Naive thymus-derived CD8-positive, alpha-beta T cell (primary cell): ENCODE measurements at regions not wholly inside any gene's neighbourhood (a gene's known extent, or its start where the extent isn't known, plus 50 kb on each side); places are given as distances from the start of the nearest gene placed in this dataset.

ENCODE experiments used
- ATAC-seq, 2 donors: fragments of 150-1000 bp; cut with Tn5 transposase in 1 of 2; sonication (Bioruptor Pico), chemical (Tn5 transposase) in 1 of 2; 1 replicate in 1 of 2; 2 replicates in 1 of 2; pipeline ENCODE4 v1.10.0; 2021; ENCODE audit warnings: mild to moderate bottlenecking in 2 of 2, moderate library complexity in 2 of 2
- POLR2A ChIA-PET: fragments of 350-600 bp; sonication (Branson Sonifier 250); formaldehyde crosslinking; loops from one replicate; lab custom pipeline; 2021; ENCODE audit warnings: antibody characterized with exemption; lab: Charles Lee
- DNase-seq, 10 donors: peaks; one replicate each; pipeline versions ENCODE4 v3.0.0 to v3.0.0-alpha.2; 2020 to 2022
- H3K27ac Mint-ChIP-seq, 10 donors: one replicate each; pipeline ENCODE4 v1.8.0; 2020 to 2022; ENCODE audit warnings: mild to moderate bottlenecking in 10 of 10, mixed read lengths in 10 of 10, moderate library complexity in 4 of 10, inconsistent platforms in 1 of 10
- H3K27me3 Mint-ChIP-seq, 5 donors: one replicate each; pipeline ENCODE4 v1.8.0; 2021 to 2022; ENCODE audit warnings: mixed read lengths in 5 of 5
- H3K36me3 Mint-ChIP-seq, 3 donors: one replicate each; pipeline ENCODE4 v1.8.0; 2020 to 2022; ENCODE audit warnings: mixed read lengths in 3 of 3, mild to moderate bottlenecking in 2 of 3, inconsistent platforms in 1 of 3
- H3K4me1 Mint-ChIP-seq, 4 donors: one replicate each; pipeline ENCODE4 v1.8.0; 2021 to 2022; ENCODE audit warnings: mixed read lengths in 4 of 4
- H3K4me3 Mint-ChIP-seq, 10 donors: one replicate each; pipeline ENCODE4 v1.8.0; 2020 to 2022; ENCODE audit warnings: mild to moderate bottlenecking in 10 of 10, mixed read lengths in 10 of 10, moderate library complexity in 6 of 10, inconsistent platforms in 1 of 10
- H3K9me3 Mint-ChIP-seq, 9 donors: one replicate each; pipeline ENCODE4 v1.8.0; 2020 to 2022; ENCODE audit warnings: mixed read lengths in 9 of 9, mild to moderate bottlenecking in 3 of 9, inconsistent platforms in 1 of 9, moderate library complexity in 1 of 9

DNA sequence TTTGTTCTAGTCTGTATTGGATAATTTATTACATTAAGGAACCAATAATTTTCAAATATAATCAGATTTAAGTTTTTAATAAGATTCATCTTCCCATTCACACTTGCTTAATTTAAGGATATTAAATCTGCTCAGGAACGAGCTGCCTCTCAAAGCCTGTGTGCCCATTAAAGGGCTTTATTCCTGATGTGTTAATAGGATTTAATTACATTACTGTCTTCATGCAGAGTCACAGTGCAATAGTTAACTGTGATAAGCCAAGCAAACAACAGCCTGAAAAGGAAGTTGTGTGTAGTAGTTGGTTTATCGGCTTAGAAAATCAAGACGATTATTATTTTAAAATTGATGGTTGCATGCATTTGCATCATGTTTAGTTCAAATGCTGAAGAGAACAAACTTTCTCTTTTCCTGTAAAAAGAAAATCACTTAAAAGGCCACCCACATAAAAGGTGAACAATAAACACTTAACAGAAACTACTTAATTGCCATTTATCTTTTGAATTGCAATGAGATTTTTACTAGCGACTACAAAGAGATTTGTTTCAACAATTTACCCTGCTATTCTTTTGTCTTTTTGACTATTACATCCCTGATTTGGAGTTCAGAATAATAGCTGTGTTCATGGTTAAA, 174.6 kb downstream of the RWDD3 start:
- Mint-ChIP-seq H3K9me3 (peaks cover 0 to 7% (median 1%) of the 10 kb centered on the region in 9 donors), H3K4me3 (no peak overlapping the region), H3K27ac (no peak overlapping the region), H3K27me3 (peaks cover 1 to 46% (median 15%) of the 10 kb centered on the region in 5 donors), H3K4me1 (peaks cover 0 to 3% (median 0%) of the 10 kb centered on the region in 4 donors), H3K36me3 (peaks cover 0 to 1% (median under 1%) of the 10 kb centered on the region in 3 donors)
- no peak for ATAC-seq
- DNase-seq, result no peak
- POLR2A ChIA-PET, result no interaction called here

DNA sequence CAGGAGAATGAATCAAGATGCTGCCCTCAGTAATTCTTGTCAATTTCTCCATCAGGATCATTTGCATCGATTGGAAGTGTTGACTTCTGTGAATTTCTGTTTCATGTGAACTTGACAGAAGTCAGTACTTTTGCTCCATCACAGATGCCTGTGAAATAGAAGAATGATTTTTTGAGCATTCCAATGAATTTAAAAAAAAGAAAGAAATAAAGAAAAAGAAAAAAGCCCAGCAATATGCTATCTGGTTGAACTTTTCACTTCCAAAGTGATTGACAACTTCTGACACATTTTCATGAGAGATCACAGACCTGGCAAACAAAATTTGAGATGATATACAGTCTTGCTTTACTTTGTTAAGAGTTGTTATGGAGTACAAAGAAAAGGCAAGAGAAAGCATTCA, 175.3 kb downstream of the RWDD3 start:
- no peak overlapping the region for H3K4me3 Mint-ChIP-seq
- H3K36me3 Mint-ChIP-seq, result no peaks in the 10 kb centered on the region
- ATAC-seq (no peak), DNase-seq (no peak)
- H3K4me1 Mint-ChIP-seq, result peaks cover 0 to 3% (median 0%) of the 10 kb centered on the region in 4 donors
- POLR2A ChIA-PET, result no interaction called here
- H3K27me3 Mint-ChIP-seq, result peaks cover 1 to 46% (median 15%) of the 10 kb centered on the region in 5 donors
- no peak overlapping the region for H3K27ac Mint-ChIP-seq
- H3K9me3 Mint-ChIP-seq, result peaks cover 0 to 6% (median 0%) of the 10 kb centered on the region in 9 donors

DNA sequence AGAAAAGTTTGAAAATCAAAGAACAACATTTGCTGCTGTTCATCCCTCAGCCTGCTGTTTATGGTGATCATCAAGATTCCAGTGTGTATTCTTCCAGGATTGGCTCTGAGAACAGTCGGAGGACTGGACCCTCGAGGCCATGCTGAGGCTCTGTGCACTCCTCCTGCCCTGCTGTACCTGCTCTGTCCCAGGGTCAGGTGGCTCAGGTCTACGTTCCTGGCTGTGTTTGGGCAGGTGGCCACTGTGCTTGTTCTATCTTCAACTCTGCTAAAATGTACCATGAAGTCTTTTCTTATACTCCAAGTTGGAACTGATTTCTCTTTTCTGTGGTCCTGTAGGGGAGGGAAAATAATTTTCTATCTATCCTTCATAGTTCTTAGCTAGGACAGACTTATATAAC, 175.9 kb downstream of the RWDD3 start:
- Mint-ChIP-seq H3K4me1 (peaks cover 0 to 3% (median 0%) of the 10 kb centered on the region in 4 donors), H3K27me3 (peaks cover 1 to 46% (median 15%) of the 10 kb centered on the region in 5 donors), H3K4me3 (no peak overlapping the region), H3K9me3 (peaks cover 0 to 9% (median 1%) of the 10 kb centered on the region in 9 donors), H3K27ac (no peak overlapping the region), H3K36me3 (no peaks in the 10 kb centered on the region)
- ATAC-seq, result no peak
- DNase-seq, result no peak
- POLR2A ChIA-PET, result no interaction called here

DNA sequence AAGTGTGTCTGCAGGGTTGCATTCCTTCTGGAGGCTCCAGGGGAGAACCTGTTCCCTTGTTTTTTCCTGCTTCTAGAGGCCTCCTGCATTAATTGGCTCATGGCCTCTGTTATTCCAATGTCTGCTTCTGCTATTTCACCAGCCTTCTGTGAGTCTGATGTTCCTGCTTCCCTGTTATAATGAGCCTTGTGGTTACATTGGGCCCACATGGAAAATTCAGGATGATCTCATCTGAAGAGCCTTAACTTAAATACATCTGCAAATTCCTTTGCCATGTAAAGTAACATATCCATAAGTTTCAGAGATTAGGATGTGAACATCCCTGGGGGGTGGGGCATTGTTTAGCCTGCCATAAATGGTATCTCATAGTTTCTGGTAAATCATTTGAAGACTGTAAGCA, 181.1 kb downstream of the RWDD3 start:
- Mint-ChIP-seq H3K4me3 (no peak overlapping the region), H3K27me3 (peaks cover 0 to 21% (median 8%) of the 10 kb centered on the region in 5 donors), H3K27ac (no peak overlapping the region), H3K9me3 (peaks cover 0 to 14% (median 0%) of the 10 kb centered on the region in 9 donors), H3K36me3 (no peaks in the 10 kb centered on the region), H3K4me1 (no peaks in the 10 kb centered on the region)
- DNase-seq (no peak), ATAC-seq (no peak)
- POLR2A ChIA-PET, result no interaction called here

DNA sequence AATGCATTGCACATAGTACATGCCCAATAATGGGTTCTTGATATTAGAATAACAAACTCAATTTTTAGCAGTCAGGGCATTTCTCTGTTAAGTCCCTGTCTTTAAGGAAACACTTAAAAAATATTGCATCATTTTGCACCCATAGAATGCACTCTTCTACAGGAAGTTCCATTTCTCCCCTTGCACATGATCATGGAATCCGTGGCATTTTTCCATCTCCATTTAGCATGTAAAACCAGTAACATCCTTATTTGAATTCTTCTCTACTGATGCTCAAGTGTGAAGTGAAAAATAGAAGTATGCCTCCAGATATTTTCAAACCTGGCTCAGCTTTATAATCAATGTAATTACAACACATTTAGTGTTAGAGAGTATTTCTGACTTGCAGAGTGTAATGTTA, 192.8 kb downstream of the RWDD3 start:
- ATAC-seq (no peak), DNase-seq (no peak)
- POLR2A ChIA-PET, result no interaction called here
- Mint-ChIP-seq H3K9me3 (peaks cover 0 to 8% (median 2%) of the 10 kb centered on the region in 9 donors), H3K27me3 (peaks cover 0 to under 1% (median 0%) of the 10 kb centered on the region in 5 donors), H3K4me3 (no peak overlapping the region), H3K36me3 (no peaks in the 10 kb centered on the region), H3K27ac (no peak overlapping the region), H3K4me1 (no peaks in the 10 kb centered on the region)

DNA sequence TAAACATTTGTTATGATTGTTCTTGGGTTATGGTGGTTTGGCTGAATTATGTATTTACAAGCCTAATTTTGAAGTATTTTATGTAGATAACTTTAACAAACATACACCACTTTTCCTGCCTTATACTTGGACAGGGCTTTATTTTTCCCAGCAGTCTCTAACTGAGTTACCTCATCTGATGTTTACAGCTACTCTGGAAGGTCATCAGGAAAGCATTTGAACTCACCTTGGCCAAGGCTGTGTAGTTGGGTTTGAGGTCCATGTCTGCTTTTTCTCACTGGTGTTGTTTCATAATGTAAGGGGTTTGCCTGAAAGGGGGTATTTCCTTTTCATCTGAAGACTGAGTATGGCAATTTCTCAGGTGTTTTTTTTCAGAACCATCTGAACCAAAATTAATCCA, 193.5 kb downstream of the RWDD3 start:
- H3K36me3 Mint-ChIP-seq, result no peaks in the 10 kb centered on the region
- H3K9me3 Mint-ChIP-seq, result peaks cover 0 to 8% (median 2%) of the 10 kb centered on the region in 9 donors
- DNase-seq, result no peak
- H3K4me1 Mint-ChIP-seq, result no peaks in the 10 kb centered on the region
- no peak overlapping the region for H3K4me3 Mint-ChIP-seq
- POLR2A ChIA-PET, result no interaction called here
- no peaks in the 10 kb centered on the region for H3K27me3 Mint-ChIP-seq
- no peak overlapping the region for H3K27ac Mint-ChIP-seq
- ATAC-seq, result no peak

DNA sequence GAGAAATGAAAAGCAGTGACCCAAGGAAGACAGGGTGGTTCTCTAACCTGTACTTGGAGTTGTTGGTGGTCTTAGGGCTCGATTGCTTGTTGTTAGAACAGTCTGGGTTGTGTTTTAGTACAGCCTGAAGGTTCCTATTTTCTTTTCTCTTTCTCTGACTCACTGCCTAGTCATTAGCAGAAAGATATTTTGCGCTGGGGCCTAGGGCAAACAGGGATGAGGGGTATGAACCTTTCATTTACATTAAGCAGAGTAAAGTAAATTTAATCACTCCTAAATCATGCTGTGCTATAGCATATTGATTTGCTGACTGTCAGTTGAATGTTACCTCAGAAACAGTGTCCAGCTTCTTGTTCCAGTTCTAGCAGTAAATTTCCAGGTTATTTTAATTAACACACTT, 197.2 kb downstream of the RWDD3 start:
- POLR2A ChIA-PET, result no interaction called here

DNA sequence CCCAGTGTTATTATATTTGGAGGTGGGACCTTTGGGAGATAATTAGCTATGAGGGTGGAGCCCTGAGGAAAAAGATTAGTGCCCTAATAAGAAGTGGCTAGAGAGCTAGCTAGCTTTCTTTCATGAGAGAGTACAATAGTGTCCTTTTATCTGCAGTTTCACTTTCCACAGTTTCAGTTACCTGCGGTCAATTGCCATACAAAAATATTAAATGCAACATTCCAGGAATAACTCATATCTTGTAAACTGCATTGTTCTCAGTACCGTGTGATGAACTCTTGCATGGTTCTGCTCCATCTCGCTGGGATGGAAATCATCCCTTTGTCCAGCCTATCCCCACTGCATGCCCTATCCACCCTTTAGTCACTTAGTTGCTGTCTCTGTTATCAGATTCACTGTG, 201.6 kb downstream of the RWDD3 start:
- Mint-ChIP-seq H3K4me1 (no peaks in the 10 kb centered on the region), H3K27ac (no peak overlapping the region), H3K36me3 (no peaks in the 10 kb centered on the region), H3K9me3 (peaks cover 0 to 8% (median 0%) of the 10 kb centered on the region in 9 donors), H3K27me3 (peaks cover 0 to 5% (median 0%) of the 10 kb centered on the region in 5 donors), H3K4me3 (no peak overlapping the region)
- POLR2A ChIA-PET, result no interaction called here
- DNase-seq (no peak), ATAC-seq (no peak)

More for the DNA sequence above, 197.2 kb downstream of the RWDD3 start:
- no peaks in the 10 kb centered on the region for H3K4me1 Mint-ChIP-seq
- no peak overlapping the region for H3K4me3 Mint-ChIP-seq
- DNase-seq (no peak), ATAC-seq (no peak)
- H3K27me3 Mint-ChIP-seq, result peaks cover 0 to 1% (median 0%) of the 10 kb centered on the region in 5 donors
- no peaks in the 10 kb centered on the region for H3K36me3 Mint-ChIP-seq
- H3K27ac Mint-ChIP-seq, result no peak overlapping the region
- H3K9me3 Mint-ChIP-seq, result peaks cover 0 to 8% (median 0%) of the 10 kb centered on the region in 9 donors

DNA sequence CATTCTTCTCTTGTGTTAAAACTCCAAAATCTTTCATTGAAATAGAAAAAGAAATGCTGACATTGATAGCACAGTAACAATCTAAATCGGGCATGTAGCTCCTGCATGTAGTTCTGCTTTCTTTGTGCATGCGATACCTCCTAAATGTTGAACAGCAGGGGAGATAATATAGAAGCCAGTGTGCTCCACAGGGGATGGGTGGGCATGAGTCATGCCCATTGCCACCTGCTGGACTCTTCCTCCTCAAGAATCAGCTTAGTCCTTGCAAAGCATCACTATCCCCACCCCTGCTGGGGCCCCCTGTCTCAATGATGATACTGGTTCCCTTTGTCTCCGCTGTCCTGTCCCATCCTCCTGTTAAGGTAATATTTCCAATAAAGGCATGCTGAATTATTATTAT, 203.0 kb downstream of the RWDD3 start:
- no peak overlapping the region for H3K4me3 Mint-ChIP-seq
- no peaks in the 10 kb centered on the region for H3K36me3 Mint-ChIP-seq
- DNase-seq (no peak), ATAC-seq (no peak)
- H3K27ac Mint-ChIP-seq, result no peak overlapping the region
- peaks cover 0 to 9% (median 0%) of the 10 kb centered on the region in 9 donors for H3K9me3 Mint-ChIP-seq
- peaks cover 0 to 5% (median 0%) of the 10 kb centered on the region in 5 donors for H3K27me3 Mint-ChIP-seq
- POLR2A ChIA-PET, result no interaction called here
- no peaks in the 10 kb centered on the region for H3K4me1 Mint-ChIP-seq

DNA sequence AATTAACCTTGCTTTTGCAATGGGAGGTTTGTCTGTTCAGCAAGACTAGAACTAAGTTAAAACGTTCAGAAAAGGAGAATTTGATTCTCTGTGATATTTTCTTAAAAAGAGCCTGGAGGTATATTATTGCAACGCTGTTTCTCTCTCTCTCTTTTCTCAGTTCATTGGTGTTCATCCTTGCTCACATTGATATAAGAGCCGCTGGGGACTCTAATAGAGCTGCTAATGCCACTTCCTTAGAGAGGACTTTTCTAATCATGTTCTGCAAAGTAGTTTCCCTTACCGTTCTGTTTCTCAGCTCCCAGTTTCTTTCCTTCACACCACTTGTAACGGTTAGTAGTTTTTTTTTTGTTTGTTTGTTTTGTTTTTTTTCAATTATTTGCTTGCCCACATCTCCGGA, 203.8 kb downstream of the RWDD3 start:
- Mint-ChIP-seq H3K4me3 (no peak overlapping the region), H3K36me3 (no peaks in the 10 kb centered on the region), H3K27ac (no peak overlapping the region), H3K4me1 (no peaks in the 10 kb centered on the region), H3K27me3 (peaks cover 0 to 5% (median 0%) of the 10 kb centered on the region in 5 donors), H3K9me3 (peaks cover 0 to 9% (median 0%) of the 10 kb centered on the region in 9 donors)
- ATAC-seq (no peak), DNase-seq (no peak)
- POLR2A ChIA-PET, result no interaction called here

DNA sequence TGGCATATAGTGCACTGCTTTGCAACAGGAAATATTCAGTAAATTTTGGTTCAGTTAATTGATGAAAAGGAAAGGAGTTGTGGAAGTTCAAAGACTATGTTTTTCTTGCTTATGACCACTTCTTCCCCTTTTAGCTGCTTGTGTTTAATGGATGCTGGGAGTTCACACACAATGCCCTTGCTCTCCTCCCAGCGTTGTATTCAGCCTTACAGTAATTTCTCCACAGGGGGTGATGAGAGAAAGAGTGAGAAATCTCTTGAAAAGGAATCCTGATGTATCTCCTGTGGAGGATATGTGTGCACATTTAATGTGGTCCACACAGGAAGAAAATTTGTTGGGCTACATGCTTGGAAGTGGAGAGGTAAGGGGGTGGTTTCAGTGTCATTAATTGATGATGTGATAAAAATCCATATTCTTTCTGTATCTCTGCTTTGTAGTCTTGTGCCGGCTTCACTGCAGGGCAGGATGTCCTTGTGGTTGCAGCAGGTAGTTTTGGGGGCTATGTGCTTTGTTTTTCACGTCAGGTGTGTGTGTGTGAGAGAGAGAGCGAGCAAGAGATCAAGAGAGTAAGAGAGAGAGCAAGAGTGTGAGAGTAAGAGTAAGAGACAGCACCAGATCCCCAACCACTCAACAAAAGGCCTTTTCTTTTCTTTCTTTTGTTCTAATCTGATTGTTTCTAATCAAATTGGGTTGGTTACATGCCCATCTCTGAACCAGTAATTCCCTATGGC, 204.4 kb downstream of the RWDD3 start:
- no peak for DNase-seq
- Mint-ChIP-seq H3K4me3 (no peak overlapping the region), H3K4me1 (no peaks in the 10 kb centered on the region), H3K36me3 (no peaks in the 10 kb centered on the region), H3K27me3 (peaks cover 0 to 5% (median 0%) of the 10 kb centered on the region in 5 donors), H3K9me3 (peaks cover 0 to 9% (median 0%) of the 10 kb centered on the region in 9 donors), H3K27ac (no peak overlapping the region)
- POLR2A ChIA-PET, result no interaction called here
- no peak for ATAC-seq

DNA sequence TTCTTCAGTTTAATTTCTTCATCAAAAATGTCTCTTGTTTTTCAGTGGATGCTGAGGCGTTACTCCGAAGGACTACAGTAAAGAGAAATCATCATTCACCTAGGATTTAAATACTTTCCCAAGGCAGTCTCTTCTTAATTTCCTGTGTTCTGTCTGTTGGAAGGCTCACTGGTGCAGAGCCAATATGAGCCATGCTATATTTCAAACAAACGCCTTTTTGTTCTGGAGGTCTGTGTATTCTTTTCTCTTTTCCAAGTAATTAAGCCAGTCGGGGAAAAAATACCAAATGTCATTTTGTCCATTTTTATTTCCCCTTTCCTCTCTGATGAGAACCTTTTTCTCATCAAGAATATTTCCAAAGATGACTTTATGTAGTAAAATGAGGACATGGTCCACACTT, 206.5 kb downstream of the RWDD3 start:
- peaks cover 0 to 3% (median 0%) of the 10 kb centered on the region in 5 donors for H3K27me3 Mint-ChIP-seq
- POLR2A ChIA-PET, result no interaction called here
- H3K9me3 Mint-ChIP-seq, result peaks cover 0 to 11% (median 0%) of the 10 kb centered on the region in 9 donors
- no peaks in the 10 kb centered on the region for H3K36me3 Mint-ChIP-seq
- ATAC-seq (no peak), DNase-seq (no peak)
- no peaks in the 10 kb centered on the region for H3K4me1 Mint-ChIP-seq
- no peak overlapping the region for H3K4me3 Mint-ChIP-seq
- no peak overlapping the region for H3K27ac Mint-ChIP-seq

DNA sequence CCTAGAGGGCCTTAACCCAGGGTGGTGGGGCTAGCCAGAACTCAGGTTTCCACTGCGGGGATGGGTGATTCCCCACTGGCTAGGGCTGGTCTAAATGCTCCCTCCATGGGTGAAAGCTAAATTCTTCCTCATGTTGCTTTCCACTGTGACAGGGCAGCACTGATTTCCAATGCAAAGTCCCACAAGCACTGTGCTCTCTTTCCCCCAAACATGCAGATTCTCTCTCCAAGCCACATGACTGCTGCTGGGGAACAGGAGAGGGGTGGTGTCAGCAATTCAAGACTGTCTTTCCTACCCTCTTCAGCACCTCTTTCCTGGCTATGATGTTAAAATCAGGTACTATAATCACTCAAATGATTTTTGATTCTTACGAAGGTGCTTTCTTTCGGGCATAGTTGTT, 215.5 kb downstream of the RWDD3 start:
- POLR2A ChIA-PET, result no interaction called here
- Mint-ChIP-seq H3K9me3 (peaks cover 0 to 29% (median 6%) of the 10 kb centered on the region in 9 donors), H3K4me3 (no peak overlapping the region), H3K36me3 (peaks cover 0 to 4% (median 0%) of the 10 kb centered on the region in 3 donors), H3K27me3 (peaks cover 0 to 9% (median 6%) of the 10 kb centered on the region in 5 donors), H3K27ac (no peak overlapping the region), H3K4me1 (no peaks in the 10 kb centered on the region)
- DNase-seq (no peak), ATAC-seq (no peak)
